KOPT-K1 (cell line): ENCODE measurements at regions not wholly inside any gene's neighbourhood (a gene's known extent, or its start where the extent isn't known, plus 50 kb on each side); places are given as distances from the start of the nearest gene placed in this dataset.

ENCODE experiments used
- H3K27ac ChIP-seq: fragments of 200-600 bp; sonication (generic); 2 replicates; pipeline ENCODE4 v1.5.1; 2016; ENCODE audit warnings: antibody characterized with exemption, mild to moderate bottlenecking, low read depth, low read length; ENCODE audit not compliant: poor library complexity, severe bottlenecking
- H3K36me3 ChIP-seq: fragments of 200-600 bp; sonication (generic); 2 replicates; pipeline ENCODE4 v1.5.1; 2017; ENCODE audit warnings: antibody characterized with exemption, mild to moderate bottlenecking, low read length, moderate library complexity; ENCODE audit not compliant: insufficient read depth
- H3K9me3 ChIP-seq: fragments of 200-600 bp; sonication (generic); 2 replicates; pipeline ENCODE4 v1.5.1; 2017; ENCODE audit warnings: antibody characterized with exemption, low read length, mild to moderate bottlenecking; ENCODE audit not compliant: insufficient read depth, poor library complexity, severe bottlenecking

DNA sequence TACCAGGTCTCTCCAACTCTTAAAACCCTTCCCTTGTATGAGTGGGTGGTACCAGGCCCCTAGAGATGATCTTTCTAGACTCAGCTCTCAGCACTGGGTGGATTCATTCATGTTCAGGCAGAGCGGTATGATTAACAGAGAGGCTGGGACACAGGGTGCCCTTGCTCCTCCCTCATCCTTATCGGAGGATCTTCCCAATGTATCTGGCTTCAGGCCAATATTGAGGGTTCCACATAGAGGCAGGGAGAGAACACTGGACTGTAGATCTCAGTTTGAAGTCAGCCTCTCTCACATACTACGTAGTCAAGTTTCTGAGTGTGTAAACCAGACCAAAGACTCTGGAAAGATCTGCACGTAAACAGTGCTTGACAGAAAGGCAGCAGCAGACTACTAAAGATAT, 366.2 kb downstream of the DHX35 start:
- H3K27ac ChIP-seq: no peak overlapping the region
- no peaks in the 10 kb centered on the region for H3K9me3 ChIP-seq
- no peaks in the 10 kb centered on the region for H3K36me3 ChIP-seq

DNA sequence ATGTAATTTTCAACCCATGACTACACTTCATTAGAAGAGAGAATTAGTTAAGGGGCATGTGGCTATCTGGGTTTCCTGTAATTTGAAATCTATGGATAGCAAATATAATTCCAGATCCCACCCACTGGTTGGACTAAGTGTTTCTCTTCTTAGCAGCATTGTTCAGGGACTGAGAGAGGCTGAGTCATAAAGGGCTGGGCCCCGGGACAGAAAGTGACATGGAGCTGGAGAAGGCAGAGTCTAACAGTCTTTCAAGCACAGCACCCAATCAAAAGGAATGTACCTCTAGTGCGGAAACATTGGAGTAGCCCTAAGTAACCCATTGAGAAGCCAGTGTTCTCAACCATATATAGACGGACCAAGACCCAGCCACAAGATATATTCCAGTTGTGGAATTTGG, 363.9 kb downstream of the DHX35 start:
- Histone ChIP-seq H3K27ac (no peak overlapping the region), H3K9me3 (no peaks in the 10 kb centered on the region), H3K36me3 (no peaks in the 10 kb centered on the region)

DNA sequence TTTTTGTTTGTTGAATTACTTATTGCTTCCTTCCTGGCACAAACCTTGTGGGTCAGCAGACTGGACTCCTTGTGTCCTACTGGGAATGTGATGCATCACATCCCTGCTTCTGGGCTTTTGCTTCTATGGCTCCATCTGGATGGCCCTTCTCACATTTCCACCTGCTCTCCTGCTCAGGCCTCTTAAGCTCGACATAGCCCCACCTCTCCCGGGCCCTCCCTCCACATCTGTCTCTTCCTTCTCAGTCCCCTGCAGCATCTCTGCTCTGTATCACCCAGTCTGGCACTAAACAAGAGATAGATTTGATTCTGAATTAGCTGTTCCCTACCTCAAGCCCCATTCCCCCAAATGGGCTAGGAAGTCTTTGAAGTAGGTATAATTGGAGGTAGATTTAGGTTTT, 356.8 kb downstream of the DHX35 start:
- H3K9me3 ChIP-seq: no peaks in the 10 kb centered on the region
- no peaks in the 10 kb centered on the region for H3K36me3 ChIP-seq
- no peak overlapping the region for H3K27ac ChIP-seq

DNA sequence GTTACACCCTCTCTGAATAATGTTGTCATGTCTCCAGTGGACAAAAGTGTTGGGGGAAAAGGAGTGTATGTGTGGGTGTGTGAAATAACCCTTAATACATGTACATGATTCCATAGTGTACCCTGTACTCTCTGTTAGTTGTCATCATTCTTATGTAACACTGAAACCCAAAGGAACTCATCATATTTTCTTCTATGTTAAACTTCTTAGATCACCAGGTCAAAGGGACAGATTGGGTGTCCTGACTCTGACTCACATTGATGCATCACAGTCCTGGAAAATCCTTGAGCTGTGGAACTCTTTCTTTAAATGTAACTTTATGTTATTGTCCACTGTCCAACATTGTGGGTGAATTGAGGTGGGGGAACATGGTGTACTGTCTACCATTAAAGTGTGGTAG, 350.5 kb downstream of the DHX35 start:
- Histone ChIP-seq H3K36me3 (no peaks in the 10 kb centered on the region), H3K9me3 (peaks cover 8% of the 10 kb centered on the region), H3K27ac (no peak overlapping the region)

DNA sequence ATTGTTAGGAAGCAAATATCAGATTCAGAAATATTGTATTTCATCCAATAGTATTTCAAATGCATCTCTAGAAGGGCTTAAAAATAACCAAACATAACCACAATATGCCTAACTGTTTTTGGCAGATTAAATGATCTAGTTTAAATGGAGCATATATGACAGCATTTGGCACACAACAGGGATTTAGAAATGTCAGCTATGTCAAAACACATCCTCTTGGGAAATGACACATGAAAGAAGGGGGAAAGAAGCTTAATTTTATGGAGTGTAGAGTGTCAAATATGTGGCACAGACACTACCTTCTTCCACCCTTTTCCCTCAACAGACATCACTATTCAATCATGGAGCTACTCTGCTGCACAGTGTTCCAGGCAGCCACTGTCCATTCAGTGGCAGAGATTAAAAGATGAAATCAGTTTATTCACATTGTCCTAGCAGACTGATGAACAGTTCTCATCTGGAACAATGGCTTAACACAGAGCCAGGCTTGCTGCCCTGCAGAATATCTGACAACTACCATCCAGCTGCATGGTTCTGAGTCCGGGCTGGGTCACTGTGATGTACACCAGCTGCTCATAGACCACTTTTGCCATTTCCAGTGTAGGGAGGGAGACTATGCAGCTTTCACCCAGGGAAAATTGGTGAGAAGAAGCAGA, 349.8 kb downstream of the DHX35 start:
- Histone ChIP-seq H3K27ac (no peak overlapping the region), H3K9me3 (peaks cover 12% of the 10 kb centered on the region), H3K36me3 (no peaks in the 10 kb centered on the region)

DNA sequence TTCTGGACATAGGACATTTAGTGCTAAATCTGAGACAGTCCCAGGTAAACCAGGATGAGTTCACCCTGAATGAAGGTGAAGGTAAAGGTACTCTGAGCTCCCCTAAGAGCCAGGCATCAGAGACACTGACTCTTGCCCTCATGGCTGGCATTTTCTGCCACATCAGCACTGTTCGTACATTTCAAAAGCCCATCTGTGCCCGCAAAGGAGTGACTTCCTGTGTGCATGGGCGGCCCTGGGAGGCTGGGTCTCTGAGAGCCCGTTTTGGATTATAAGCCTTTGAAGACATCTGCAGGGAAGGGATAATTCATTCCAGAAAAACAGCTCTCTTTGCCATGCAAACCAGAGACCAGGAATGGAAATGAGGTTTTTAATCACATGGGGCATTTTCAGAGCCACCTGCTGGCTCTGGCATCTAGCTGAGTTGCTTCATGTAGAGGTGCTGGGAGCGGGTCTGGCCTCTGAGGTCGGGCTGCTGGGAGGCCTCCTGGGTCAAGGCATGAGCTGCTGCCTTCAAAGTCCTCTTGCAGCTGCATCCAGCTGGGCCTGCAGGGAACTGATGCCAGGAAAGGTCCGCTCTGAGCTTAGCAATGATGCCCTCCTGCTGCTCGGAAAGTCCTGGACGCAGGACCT, 348.3 kb downstream of the DHX35 start:
- Histone ChIP-seq H3K9me3 (peaks cover 12% of the 10 kb centered on the region), H3K36me3 (no peaks in the 10 kb centered on the region), H3K27ac (no peak overlapping the region)

DNA sequence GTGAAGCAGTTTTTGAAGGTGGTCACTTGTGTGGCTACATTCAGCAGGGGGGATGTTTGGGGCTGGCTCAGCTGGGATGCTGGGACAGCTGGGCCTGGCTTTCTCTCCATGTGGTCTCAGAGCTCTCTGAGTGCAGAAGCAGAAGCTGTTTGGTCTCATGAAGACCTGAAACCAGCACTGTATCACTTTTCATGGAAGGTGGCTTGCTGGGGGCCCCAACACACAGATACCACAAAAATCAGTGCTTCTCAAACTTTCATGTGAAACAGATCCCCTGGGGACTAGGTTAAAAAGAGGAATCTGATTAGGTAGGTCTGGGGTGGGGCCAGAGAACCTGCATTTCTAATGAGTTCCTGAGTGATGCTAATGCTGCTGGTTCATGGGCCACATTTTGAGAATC, 347.3 kb downstream of the DHX35 start:
- H3K27ac ChIP-seq: no peak overlapping the region
- no peaks in the 10 kb centered on the region for H3K36me3 ChIP-seq
- peaks cover 12% of the 10 kb centered on the region for H3K9me3 ChIP-seq

DNA sequence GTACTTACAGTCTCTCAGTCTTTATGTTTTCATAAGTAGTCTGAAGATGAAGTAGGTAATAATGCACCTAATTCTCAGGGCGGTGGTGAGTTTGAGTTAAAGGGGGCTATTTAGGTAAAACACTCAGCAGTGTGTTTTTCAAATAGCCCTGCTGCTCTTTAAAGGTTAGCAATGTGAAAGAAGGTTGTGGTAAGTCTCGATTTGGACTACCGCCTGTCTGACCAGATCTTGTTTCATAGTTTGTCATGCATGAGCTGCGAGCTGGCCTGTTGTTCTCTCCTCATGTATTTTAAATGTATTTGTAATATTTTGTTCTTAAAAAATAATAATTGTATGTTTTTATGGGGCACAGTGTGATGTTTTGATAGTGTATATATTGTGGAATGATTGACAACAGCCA, 340.2 kb downstream of the DHX35 start:
- peaks cover under 1% of the 10 kb centered on the region for H3K9me3 ChIP-seq
- H3K36me3 ChIP-seq: no peaks in the 10 kb centered on the region
- no peak overlapping the region for H3K27ac ChIP-seq

DNA sequence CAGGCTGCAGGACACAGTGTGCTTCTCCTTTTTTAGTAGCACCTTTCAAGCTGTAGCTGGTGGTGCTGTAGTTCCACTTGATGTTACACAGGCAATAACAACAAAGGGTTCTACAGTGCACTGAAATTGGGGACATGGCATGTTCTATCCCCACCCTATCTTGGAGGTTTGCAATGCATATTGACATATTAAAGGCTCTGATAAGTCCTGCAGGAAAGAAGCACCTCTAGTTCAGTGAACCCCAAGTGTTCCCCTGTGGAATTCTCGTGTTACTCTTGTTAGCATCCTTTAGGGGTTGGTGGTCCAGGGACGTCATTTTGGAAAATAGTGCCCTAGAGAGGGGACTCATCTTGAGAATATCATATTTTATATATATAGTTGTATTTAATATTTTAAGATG, 337.6 kb downstream of the DHX35 start:
- Histone ChIP-seq H3K27ac (no peak overlapping the region), H3K36me3 (no peaks in the 10 kb centered on the region), H3K9me3 (no peaks in the 10 kb centered on the region)

DNA sequence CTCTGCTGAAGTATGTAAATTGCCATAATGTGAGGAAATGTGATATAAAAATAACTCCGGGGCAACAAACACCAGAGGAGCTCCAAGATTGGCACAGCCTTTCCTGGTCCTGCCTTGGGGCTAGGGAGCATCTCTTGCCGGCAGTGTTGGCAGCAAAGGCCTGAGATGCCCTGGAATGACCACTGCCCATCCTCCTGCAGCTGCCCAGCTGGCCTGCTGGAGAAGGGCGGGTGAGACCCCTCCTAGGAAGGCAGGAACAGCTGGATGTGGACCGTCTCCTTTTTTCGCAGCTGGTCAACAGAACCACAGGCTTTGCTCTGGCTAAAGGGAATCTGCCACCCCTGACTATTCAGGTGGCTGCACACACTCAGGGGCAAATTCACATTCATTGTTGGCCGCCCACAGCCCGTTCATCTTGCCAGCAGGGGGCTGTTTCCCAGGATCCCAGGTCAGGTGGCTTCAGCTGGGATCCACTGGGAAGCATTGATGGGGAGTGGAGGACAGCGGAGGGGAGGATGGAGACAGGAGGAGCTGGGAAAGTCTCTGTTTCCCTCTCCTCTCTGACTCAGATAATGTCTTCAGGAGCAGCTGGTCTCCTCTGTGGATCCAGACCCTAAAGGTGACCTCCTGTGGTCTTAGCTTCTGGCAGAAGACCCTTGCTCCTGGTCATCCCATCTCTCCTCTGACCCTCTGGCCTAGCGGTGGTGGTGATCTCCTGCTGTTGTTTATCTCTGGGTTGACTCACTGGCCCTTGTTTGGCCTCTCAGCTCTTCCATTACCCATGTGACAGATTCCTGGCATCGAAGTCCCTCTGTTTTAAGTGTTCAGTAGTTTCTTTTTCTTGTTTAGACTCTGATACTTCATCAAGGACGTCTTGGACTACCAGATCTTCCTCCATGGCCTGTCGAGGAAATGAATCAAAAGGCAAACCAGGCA, 336.7 kb downstream of the DHX35 start:
- Histone ChIP-seq H3K9me3 (no peaks in the 10 kb centered on the region), H3K27ac (no peak overlapping the region)

DNA sequence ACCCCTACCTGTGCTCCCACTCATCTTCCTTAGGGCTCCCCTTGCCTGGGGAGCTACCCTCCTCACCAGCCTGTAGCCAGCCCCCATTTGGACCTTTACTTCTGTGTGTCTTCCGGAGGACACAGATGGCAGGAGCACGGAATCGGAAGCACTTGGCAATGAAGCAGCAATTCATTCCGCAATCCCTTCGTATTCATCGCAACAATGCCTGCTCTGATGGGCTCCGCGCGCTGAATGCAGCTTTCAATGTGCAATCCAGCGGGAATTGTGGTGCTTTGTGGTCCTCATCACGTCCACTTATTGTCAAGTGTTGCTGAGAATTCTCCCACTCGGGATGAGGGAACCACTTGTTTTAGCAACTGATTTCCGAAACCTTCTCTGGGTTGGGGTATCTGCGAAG, 336.0 kb downstream of the DHX35 start:
- H3K27ac ChIP-seq: no peak overlapping the region
- no peaks in the 10 kb centered on the region for H3K36me3 ChIP-seq
- H3K9me3 ChIP-seq: no peaks in the 10 kb centered on the region

More for the DNA sequence above, 336.7 kb downstream of the DHX35 start:
- H3K36me3 ChIP-seq: no peaks in the 10 kb centered on the region

DNA sequence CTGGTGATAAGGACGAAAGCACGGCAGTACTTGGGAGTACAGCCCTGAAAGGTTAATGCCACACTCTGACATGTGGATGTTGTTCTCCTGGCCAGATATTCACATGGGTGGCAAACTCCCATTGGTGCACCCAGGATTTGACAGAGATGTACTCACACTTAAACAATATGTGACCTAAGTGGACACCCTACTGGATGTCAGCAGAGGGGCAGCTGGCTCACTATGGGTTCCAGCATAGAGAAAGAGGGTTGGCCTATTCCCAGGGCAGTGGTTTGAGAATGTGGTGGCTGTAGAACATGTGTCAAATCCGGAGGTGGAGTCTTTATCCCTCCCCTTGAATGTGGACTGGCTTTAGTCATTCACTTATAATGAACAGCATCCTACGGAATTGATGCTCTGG, 333.2 kb downstream of the DHX35 start:
- no peaks in the 10 kb centered on the region for H3K9me3 ChIP-seq
- no peak overlapping the region for H3K27ac ChIP-seq
- no peaks in the 10 kb centered on the region for H3K36me3 ChIP-seq

DNA sequence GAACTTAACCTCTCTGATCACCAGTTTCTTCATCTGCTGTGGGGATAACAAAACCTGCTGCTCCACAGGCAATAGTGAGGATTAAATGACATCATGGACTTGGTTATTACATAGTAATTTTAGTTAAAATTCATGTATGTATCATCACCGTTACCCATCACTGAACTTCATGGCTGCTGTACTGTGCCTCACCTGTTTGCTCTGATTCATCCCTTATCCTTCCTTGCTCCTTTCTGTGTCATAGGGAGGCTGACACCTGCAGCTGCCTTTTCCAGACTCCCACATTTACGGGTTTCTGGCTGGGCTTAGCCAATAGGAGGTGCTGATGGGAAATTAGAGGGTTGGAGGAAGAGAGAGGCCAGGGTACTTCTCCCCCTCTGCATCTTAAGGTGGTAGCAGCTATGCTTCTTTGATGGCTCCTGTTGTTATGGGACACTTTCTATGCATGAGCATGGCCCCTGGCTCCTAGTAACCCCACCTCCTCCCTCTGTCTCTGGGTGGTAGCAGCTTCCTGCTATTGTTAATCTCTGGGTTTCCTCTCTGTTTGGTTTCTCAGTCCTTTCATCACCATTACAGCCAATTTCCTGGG, 332.1 kb downstream of the DHX35 start:
- Histone ChIP-seq H3K27ac (no peak overlapping the region), H3K9me3 (no peaks in the 10 kb centered on the region), H3K36me3 (no peaks in the 10 kb centered on the region)

DNA sequence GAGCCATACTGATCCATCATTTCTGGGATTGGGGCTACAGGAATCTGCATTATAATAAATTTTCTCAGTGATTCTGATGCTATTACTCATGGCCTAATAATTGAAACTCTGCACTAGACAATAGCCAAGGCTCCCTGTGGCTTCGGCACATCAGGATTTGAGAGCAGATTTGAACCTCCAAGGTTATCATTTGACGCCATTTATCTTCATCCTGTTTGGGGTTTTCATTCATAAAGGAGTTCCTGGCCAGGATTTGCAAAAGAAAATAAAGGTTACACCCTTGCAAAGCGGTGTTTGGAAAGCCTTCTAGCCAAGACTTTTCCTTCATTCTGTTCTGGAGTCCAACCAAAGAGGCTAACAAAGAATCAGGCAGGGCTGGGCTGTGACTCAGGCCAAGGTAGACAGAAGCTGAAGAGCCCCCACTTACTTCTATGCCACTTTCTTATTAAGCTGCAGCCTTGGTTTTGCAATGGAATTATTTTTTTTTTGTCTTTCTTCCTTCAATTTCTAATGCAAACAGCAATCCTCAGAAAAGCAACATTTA, 330.1 kb downstream of the DHX35 start:
- Histone ChIP-seq H3K27ac (no peak overlapping the region), H3K9me3 (peaks cover 12% of the 10 kb centered on the region), H3K36me3 (no peaks in the 10 kb centered on the region)

DNA sequence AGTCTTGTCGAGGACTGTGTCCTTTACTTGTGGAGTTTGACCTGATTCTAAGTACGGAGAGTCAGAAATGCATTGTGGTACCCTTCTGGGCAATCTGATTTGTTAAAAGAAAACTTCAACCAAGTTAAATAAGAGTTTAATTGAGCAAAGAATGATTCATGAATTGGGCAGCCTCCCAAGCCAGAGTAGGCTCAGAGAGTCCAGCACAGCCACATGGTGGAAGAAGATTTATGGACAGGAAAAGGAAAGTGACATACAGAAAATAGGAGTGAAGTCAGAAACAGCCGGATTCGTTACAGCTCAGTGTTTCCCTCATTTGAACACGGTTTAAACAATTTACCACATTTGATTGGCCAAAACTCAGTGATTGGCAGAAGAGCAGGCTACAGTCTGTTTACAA, 329.2 kb downstream of the DHX35 start:
- Histone ChIP-seq H3K27ac (no peak overlapping the region), H3K36me3 (no peaks in the 10 kb centered on the region), H3K9me3 (peaks cover 12% of the 10 kb centered on the region)
